NOMO-1 treated with DMSO at 0.1 percent for 48 hours (cell line): ENCODE measurements at regions not wholly inside any gene's neighbourhood (a gene's known extent, or its start where the extent isn't known, plus 50 kb on each side); places are given as distances from the start of the nearest gene placed in this dataset.

Experiments used
- DNase-seq: peaks from one replicate; lab custom pipeline; 2025; ENCODE audit not compliant: unreplicated experiment; lab: John Stamatoyannopoulos, UW

DNA sequence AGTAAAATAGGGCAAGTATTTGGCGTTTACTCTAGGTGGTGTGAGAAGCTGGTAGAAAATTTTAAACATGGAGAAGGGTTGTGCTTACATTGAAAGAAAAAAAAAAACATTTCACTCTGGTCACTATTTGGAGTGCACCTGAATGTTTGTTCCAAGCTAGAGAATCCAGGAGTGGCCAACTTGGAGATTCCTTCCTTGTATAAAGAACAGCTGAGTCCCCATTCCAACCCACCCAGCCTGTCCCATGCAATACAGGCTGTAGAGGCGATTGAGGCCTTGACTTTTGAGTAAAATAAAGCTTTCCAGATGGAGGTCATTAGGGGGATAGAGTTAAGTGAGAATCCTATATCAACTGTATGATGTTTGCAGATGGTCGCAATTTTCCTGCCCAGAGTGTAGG, 203.8 kb upstream of the SYT4 start:
- DNase-seq, result no peak

DNA sequence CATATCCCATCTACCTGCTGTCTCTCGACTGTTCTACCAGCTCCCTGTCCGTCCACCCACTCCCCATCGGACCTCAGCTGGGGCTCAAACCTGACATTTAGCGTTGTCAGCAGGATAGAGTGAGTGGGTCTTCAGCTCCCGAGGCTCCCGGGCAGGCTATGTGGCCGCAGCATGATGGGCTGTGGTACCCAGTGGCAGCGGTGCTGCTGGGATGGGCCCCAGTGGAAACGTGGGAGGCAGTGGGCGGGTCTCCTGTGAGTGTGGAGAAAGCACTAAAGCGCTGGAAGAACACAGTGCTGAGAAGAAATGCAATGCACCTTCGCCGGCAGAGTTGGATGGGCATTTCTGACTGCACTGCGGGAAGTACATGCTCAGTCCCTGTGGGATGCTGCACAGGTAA, 204.8 kb upstream of the SYT4 start:
- DNase-seq, result no peak

GRCh38 chr18:43482600-43482999, 205.3 kb upstream of the SYT4 start:
- no peak for DNase-seq

DNA sequence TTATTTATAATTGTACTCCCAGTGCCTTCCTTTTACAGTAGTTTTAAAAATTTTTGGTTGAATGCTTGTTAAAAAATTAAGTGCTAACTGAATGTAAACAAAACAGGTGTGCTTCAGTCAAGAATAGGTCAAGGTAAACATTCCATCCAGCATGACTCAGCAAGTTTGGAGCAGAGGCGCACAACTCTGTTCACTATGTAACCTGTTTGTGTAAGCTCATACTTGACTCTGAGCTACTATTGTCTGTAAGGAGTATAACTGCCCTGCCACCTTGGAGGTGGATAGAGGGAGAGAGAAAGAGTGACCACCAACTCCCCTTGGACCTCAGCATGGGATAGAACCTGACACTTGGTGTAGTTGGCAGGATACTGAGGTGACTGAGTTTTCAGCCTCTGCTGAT, 207.4 kb upstream of the SYT4 start:
- DNase-seq, result no peak

DNA sequence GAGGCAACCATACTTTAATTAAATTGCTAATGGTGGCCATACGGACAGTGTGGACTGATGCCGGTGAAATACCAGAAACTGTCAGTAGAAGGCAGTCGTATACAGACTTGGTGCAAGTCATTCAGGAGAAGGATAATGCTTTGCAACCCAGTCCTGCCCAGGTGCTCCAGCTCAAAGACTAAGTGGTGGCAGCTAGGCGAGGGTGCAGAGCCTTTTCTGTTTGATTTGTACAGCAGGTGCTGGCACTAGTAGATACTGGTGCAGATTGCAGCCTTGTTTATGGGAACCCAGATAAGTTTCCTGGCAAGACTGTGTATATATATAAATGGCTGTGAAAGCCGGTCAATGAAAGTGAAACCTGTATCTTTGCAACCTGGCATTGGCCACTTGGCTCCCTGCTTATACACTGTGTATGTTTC, 208.3 kb upstream of the SYT4 start:
- DNase-seq, result no peak

- no peak for DNase-seq
These were observed 209.2 kb upstream of the SYT4 start for GRCh38 chr18:43486462-43486861.

GRCh38 chr18:43501099-43501498, 223.8 kb upstream of the SYT4 start:
- no peak for DNase-seq

DNA sequence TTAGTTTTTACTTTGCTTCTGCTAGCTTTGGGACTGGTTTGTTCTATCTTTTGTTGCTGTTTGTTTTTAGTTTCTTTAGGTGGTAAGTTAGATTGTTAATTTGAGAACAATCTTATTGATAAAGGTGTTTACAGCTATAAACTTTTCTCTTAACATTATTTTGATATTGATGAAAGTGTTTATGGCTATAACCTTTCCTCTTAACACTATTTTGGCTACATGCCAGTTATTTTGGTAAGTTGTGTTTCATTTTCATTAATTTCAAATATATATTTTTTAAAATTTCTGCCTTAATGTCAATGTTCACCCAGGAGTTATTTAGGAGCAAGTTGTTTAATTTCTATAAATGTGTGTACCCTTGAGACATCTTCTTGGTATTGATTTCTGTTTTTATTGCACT, 229.6 kb upstream of the SYT4 start:
- no peak for DNase-seq

DNA sequence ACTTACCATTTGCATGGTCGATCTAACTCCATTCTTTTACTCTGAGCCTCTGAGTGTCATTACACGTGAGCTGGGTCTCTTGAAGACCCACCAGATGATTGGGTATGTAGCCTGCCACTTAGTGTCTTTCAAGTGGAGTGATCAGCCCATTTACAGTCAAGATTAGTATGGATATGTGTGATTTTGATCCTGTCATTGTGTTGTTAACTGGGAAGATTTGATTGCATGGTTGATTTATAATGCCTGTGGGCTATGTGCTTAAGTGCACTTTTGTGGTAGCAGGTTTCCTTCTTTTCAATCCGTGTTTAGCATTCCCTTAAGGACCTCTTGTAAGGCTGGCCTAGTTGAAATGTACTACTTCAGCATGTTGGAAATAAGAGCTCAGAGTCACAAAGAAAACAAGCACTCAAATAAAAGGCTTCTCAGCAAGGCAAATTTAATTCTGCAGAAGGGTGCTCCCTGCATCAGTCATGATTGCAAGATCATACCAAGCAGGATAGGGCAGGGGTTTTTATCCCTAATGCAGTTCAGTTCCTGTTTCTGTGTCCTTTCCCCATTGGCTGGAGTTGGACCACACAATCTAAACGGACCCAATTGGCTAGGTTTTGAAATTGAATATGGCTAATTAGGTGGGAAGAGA, 230.7 kb upstream of the SYT4 start:
- no peak for DNase-seq

DNA sequence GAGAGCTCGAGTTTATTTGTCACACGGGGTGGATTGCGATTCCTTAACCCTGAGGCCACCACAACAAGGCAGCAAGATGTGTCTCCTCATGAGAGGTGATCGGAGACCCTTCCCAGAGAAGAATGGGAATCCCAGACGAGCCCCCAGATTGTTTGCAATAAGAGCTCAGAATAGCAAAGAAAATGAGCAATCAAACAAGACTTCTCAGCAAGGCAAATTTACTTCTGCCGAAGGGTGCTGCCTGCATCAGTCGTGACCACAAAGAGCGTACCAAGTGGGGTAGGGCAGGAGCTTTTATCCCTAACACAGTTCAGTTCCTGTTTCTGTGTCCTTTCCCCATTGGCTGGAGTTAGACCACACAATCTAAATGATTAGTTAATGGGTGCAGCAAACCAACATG, 237.5 kb upstream of the SYT4 start:
- no peak for DNase-seq

- DNase-seq, result no peak
These were observed 238.2 kb upstream of the SYT4 start for GRCh38 chr18:43515481-43515880.

GRCh38 chr18:43524260-43524659, 247.0 kb upstream of the SYT4 start:
- DNase-seq, result no peak

- no peak for DNase-seq
These were observed 247.9 kb upstream of the SYT4 start for GRCh38 chr18:43525169-43525568.

DNA sequence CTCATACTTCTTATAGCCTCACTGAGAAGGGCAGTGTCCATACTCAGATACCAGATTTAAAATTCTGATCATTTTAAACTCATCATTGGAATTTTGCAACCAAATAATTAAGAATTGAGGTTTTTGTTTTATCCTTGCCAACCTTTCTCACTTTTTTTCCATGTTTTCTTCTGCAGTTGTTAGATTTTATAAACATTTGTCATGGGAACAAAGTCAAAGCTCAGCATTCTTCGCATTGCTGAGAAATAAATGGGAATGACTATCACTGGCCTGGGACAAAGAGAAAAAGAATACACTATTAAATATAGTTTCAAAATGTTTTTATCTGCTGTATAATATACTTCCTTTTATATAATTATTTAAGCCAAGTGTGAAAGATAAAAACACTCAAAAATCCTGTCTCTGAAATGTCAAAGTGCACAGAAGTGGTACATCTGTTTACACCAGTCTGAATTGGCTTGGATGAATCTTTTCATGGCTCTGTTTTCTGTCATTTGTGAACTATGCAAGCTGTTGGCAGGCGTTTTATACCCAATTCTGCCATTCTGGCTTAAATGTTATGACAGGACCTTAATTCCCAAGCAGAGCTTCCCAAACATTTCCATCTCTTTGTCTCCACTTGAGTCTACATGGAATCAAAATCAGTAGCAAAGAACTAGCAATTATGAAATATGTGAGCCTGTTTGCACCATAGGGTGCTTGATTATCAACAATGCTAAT, 249.3 kb upstream of the SYT4 start:
- DNase-seq, result no peak

- no peak for DNase-seq
These were observed 254.1 kb upstream of the SYT4 start for GRCh38 chr18:43531438-43531837.

- DNase-seq, result no peak
These were observed 256.1 kb upstream of the SYT4 start for GRCh38 chr18:43533371-43533770.

GRCh38 chr18:43534511-43534910, 257.2 kb upstream of the SYT4 start:
- DNase-seq, result no peak

DNA sequence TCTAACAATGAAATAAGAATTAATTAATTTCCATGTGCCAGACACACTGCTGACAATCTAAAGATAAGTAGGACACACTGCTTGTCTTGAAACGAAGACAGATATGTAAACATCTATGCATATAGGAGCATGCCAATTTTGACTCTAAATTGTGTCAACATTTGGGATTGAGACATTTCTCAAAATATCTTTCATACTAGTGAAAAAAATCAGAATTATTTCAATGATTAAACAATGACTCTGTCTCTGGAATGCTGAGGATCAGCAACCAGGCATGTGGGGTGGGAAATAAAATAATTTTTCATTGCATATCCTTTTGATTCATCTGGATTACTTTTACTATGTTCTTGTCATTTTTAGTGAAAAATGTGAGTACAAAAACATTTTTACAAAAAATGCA, 262.6 kb upstream of the SYT4 start:
- DNase-seq, result no peak

GRCh38 chr18:43542016-43542415, 264.7 kb upstream of the SYT4 start:
- no peak for DNase-seq

DNA sequence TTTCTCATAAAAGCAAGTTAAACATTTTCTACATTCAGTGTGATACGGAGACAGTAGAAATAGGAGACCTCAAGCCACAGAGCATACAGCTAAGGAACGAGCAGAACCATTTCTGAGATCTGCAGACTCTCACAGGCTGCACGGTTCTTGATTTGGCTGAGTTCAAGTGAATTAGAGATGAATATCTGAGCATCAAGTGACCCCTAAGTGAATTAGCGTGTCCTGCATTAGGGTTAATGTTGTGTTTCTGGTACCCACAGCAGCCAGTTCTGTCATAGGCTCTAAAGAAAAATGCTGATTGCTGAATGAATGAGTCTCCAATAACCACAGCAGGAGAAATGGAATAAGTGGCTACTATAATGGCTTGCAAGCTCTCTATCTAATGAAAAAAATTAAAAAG, 265.9 kb upstream of the SYT4 start:
- no peak for DNase-seq

GRCh38 chr18:43547456-43547855, 270.2 kb upstream of the SYT4 start:
- DNase-seq, result no peak

GRCh38 chr18:43559507-43559906, 282.2 kb upstream of the SYT4 start:
- no peak for DNase-seq

DNA sequence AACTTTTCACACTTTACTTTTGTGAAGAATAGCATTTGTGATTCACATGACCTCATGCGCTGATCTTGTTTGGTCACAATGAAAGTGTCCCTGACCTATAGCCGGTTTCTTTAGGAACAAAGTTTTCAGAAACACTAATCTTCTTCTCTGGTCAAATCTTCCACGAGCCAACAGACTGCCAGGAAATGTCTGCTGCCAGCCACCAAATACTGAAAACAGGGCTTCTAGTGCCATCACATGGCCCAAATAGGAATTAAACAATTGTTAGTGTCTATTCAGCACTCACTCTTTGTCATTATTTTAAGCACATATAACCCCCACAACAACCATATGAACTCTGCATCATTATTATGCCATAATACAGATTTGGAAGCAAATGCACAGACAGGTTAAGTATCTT, 286.5 kb upstream of the SYT4 start:
- DNase-seq, result peak; percentile 19
